HEK293T (cell line): ENCODE measurements at regions not wholly inside any gene's neighbourhood (a gene's known extent, or its start where the extent isn't known, plus 50 kb on each side); places are given as distances from the start of the nearest gene placed in this dataset.

Source experiments
- CTCF ChIA-PET: fragments of 350-600 bp; formaldehyde crosslinking; extraction: SDS; loops from one replicate; lab custom pipeline; 2021; ENCODE audit warnings: antibody characterized with exemption, inconsistent platforms; lab: Yijun Ruan, JAX
- POLR2A ChIA-PET: fragments of 350-600 bp; formaldehyde crosslinking; extraction: SDS; loops from one replicate; lab custom pipeline; 2020; ENCODE audit warnings: antibody characterized with exemption, inconsistent platforms; lab: Yijun Ruan, JAX
- DNase-seq: peaks from one replicate; pipeline ENCODE4 v3.0.0; 2012; ENCODE audit warnings: mixed read lengths; ENCODE audit errors: extremely low spot score
- ARNT ChIP-seq: fragments of 450-650 bp; IDR thresholded peaks from 2 replicates; pipeline ENCODE4 v1.6.1; 2017; ENCODE audit warnings: mild to moderate bottlenecking
- BHLHE40 ChIP-seq: fragments of 450-650 bp; IDR thresholded peaks from 2 replicates; pipeline ENCODE4 v1.6.1; 2016; ENCODE audit warnings: mild to moderate bottlenecking, moderate library complexity, borderline replicate concordance
- CTBP1 ChIP-seq: fragments of 450-650 bp; IDR thresholded peaks from 2 replicates; pipeline ENCODE4 v1.6.1; 2016; ENCODE audit warnings: borderline replicate concordance
- ELF4 ChIP-seq: fragments of 450-650 bp; IDR thresholded peaks from 2 replicates; pipeline ENCODE4 v1.6.1; 2017; ENCODE audit warnings: antibody characterized with exemption
- FOXA1 ChIP-seq: fragments of 450-650 bp; IDR thresholded peaks from 2 replicates; pipeline ENCODE4 v1.6.1; 2016; ENCODE audit warnings: mild to moderate bottlenecking
- FOXK2 ChIP-seq: fragments of 450-650 bp; IDR thresholded peaks from 2 replicates; pipeline ENCODE4 v1.6.1; 2016; ENCODE audit warnings: mild to moderate bottlenecking
- FOXM1 ChIP-seq: fragments of 450-650 bp; IDR thresholded peaks from 2 replicates; pipeline ENCODE4 v1.6.1; 2017; ENCODE audit warnings: mild to moderate bottlenecking, borderline replicate concordance
- HDGF ChIP-seq: fragments of 450-650 bp; IDR thresholded peaks from 2 replicates; pipeline ENCODE4 v1.6.1; 2017; ENCODE audit warnings: antibody characterized with exemption, borderline replicate concordance
- L3MBTL2 ChIP-seq: fragments of 450-650 bp; conservative IDR thresholded peaks from 2 replicates; pipeline ENCODE4 v1.6.1; 2016; ENCODE audit warnings: mild to moderate bottlenecking
- LEF1 ChIP-seq: fragments of 450-650 bp; IDR thresholded peaks from 2 replicates; pipeline ENCODE4 v1.6.1; 2017; ENCODE audit warnings: mild to moderate bottlenecking, borderline replicate concordance
- NFRKB ChIP-seq: fragments of 450-650 bp; IDR thresholded peaks from 2 replicates; pipeline ENCODE4 v1.6.1; 2016; ENCODE audit warnings: mild to moderate bottlenecking, moderate library complexity
- SP1 ChIP-seq: fragments of 450-650 bp; IDR thresholded peaks from 2 replicates; pipeline ENCODE4 v1.6.1; 2017
- SUZ12 ChIP-seq: fragments of 450-650 bp; IDR thresholded peaks from 2 replicates; pipeline ENCODE4 v1.6.1; 2016; ENCODE audit warnings: mild to moderate bottlenecking
- TARDBP ChIP-seq: fragments of 450-650 bp; IDR thresholded peaks from 2 replicates; pipeline ENCODE4 v1.6.1; 2016
- ZNF384 ChIP-seq: fragments of 450-650 bp; IDR thresholded peaks from 2 replicates; pipeline ENCODE4 v1.6.1; 2016
- TF ChIP-seq, protein P1 (sequence below): fragments of 450-650 bp; IDR thresholded peaks from 2 replicates; pipeline ENCODE4 v1.6.1; 2016

DNA sequence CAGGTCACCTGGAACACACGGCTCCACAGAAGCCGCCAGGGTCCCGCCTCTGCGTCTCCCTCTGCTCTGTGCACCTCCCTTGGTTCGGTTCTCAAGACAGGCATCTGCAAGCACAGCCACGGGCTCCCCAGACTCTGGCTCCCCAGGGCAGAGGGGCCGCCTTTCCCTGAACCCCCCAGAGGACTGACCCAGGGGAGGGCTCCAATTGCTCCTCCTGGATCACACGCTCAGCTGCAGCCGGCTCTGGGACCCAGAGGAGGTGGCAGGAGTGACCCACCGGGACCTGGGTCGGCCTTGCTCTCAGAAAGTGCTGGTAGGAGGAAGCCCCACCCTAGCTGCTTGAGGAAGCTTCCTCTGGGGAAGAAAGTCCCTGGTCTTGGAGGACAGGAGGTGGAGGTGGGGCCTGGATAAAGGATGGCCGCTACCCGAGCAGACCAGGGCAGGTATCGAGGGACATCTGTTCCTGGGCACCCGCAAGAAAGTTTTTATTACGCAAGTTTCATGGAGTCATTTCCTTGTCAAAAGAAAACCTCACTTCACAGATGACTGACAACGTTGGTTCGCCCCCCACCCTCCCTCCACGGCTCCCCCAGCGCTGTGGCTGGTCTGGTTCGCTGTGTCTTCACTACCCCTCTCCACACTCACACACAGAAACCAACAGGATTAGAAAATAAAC lies 103.9 kb upstream of the AFDN start:
- DNase-seq = no peak
- ChIA-PET POLR2A (no interaction called here), CTCF (no interaction called here)
- TF ChIP-seq BHLHE40 = no peak

GRCh38 chr6:167726043-167726621 lies 100.6 kb upstream of the AFDN start:
- DNase-seq = no peak
- POLR2A ChIA-PET = no interaction called here
- no peak for TF ChIP-seq SP1
- TF ChIP-seq, protein P1, sequence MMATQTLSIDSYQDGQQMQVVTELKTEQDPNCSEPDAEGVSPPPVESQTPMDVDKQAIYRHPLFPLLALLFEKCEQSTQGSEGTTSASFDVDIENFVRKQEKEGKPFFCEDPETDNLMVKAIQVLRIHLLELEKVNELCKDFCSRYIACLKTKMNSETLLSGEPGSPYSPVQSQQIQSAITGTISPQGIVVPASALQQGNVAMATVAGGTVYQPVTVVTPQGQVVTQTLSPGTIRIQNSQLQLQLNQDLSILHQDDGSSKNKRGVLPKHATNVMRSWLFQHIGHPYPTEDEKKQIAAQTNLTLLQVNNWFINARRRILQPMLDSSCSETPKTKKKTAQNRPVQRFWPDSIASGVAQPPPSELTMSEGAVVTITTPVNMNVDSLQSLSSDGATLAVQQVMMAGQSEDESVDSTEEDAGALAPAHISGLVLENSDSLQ = no peak
- TF ChIP-seq SUZ12 = no peak
- no peak for TF ChIP-seq FOXK2
- TF ChIP-seq HDGF = no peak
- TF ChIP-seq LEF1 = no peak
- no peak for TF ChIP-seq ARNT
- TF ChIP-seq BHLHE40 = no peak
- no peak for TF ChIP-seq L3MBTL2
- no peak for TF ChIP-seq TARDBP
- no peak for TF ChIP-seq ZNF384
- CTCF ChIA-PET = no interaction called here

DNA sequence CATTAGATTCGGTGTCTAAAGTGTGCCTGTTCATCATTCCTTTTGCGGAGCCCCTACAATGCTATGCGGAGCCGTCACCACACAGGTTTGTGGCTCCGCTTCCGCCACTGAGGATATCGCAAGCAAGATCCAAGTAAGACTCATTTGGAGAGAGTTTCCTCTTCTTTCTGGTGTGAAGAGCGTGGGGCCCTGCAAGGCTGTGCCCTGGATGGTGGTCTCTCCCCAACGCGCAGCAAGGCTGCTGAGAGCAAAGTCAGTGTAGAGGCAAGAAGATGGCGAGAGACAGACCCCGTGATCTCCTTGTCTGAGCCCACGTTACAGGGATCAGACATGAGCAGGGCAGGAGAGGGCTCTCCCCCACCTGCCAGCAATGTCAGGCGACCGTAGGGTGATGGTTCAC lies 96.3 kb upstream of the AFDN start:
- CTCF ChIA-PET = no interaction called here
- POLR2A ChIA-PET = no interaction called here
- no peak for DNase-seq
- TF ChIP-seq BHLHE40 (no peak), SP1 (no peak), ZNF384 (no peak), SUZ12 (no peak), HDGF (no peak), TARDBP (no peak), FOXM1 (no peak), NFRKB (no peak), L3MBTL2 (no peak), ELF4 (no peak), ARNT (no peak), CTBP1 (no peak), LEF1 (no peak), FOXA1 (no peak), FOXK2 (no peak)
- TF ChIP-seq, protein P1 = no peak

- ChIA-PET CTCF (no interaction called here), POLR2A (no interaction called here)
- no peak for DNase-seq
- TF ChIP-seq SP1 (no peak), L3MBTL2 (no peak), TARDBP (no peak), NFRKB (no peak), CTBP1 (no peak), BHLHE40 (no peak), FOXM1 (no peak), ELF4 (no peak), LEF1 (no peak), SUZ12 (no peak), FOXK2 (no peak), HDGF (no peak), FOXA1 (no peak), ARNT (no peak), ZNF384 (no peak)
- TF ChIP-seq, protein P1 = no peak
Measured at GRCh38 chr6:167731216-167731615, 95.5 kb upstream of the AFDN start.

DNA sequence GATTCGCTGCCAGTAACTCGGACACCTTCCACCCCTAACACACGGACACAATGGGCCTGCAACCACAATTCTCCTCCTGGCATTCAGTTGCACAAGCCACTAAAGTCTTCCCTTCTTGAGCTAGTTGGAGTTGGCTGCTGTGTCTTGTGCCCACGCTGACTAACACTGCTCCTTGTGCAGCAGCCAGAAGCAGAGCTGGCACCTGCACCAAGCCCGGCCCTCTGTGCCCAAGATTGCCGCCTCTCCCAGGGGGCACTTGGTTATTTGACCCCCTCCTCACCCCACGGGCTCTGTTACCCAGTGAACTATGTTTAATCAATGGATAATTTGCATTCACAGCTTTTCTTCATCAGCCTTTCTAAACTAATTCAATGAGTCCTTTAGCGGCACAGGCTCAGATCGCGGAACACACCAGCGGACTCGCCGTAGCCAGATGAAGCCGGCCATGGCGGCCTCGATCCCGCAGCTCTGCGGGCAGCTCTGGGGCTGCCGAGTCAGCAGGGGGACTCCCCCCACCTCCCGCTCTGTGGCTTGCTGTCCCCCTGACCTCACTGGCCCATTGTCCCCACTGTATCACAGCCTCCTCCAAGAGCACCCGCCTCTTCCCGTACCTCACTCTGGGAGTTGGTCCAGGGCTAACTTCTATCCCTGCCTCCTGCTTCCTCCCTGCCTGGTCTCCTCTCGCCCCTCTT lies 94.8 kb upstream of the AFDN start:
- no peak for DNase-seq
- TF ChIP-seq BHLHE40 (no peak), CTBP1 (no peak), LEF1 (no peak)
- CTCF ChIA-PET = no interaction called here
- POLR2A ChIA-PET = no interaction called here
